HG03457 (cell line): ENCODE measurements at regions not wholly inside any gene's neighbourhood (a gene's known extent, or its start where the extent isn't known, plus 50 kb on each side); places are given as distances from the start of the nearest gene placed in this dataset.
"Not testable (repeated sequence)": the region's sequence is repeated elsewhere in the genome, so short reads cannot be mapped to it uniquely, and the experiment has no call there.

ENCODE experiments used
- ATAC-seq: cut with Tn5 transposase; IDR thresholded peaks from one replicate; pipeline ENCODE4 v1.9.1; 2021; ENCODE audit warnings: moderate number of reproducible peaks; ENCODE audit not compliant: unreplicated experiment

- no peak for ATAC-seq
Observed at GRCh38 chr5:97576956-97577355, 393.9 kb upstream of the RIOK2 start.

- ATAC-seq, result not testable (repeated sequence)
Observed at GRCh38 chr5:97579977-97580376, 396.9 kb upstream of the RIOK2 start.

GRCh38 chr5:97580746-97581145 is 397.7 kb upstream of the RIOK2 start:
- ATAC-seq, result no peak

GRCh38 chr5:97591781-97592180 is 408.7 kb upstream of the RIOK2 start:
- ATAC-seq, result no peak

GRCh38 chr5:97600486-97600885 is 417.4 kb upstream of the RIOK2 start:
- no peak for ATAC-seq

- ATAC-seq, result no peak
Observed at GRCh38 chr5:97601651-97602050, 418.6 kb upstream of the RIOK2 start.

GRCh38 chr5:97606531-97606930 is 423.5 kb upstream of the RIOK2 start:
- no peak for ATAC-seq

- ATAC-seq, result no peak
Observed at GRCh38 chr5:97608501-97608900, 425.5 kb upstream of the RIOK2 start.

- ATAC-seq, result no peak
Observed at GRCh38 chr5:97618721-97619120, 435.7 kb upstream of the RIOK2 start.

- ATAC-seq, result no peak
Observed at GRCh38 chr5:97623441-97623840, 440.4 kb upstream of the RIOK2 start.

GRCh38 chr5:97624886-97625285 is 441.8 kb upstream of the RIOK2 start:
- ATAC-seq, result no peak

- ATAC-seq, result no peak
Observed at GRCh38 chr5:97627272-97627671, 444.2 kb upstream of the RIOK2 start.

GRCh38 chr5:97628031-97628430 is 445.0 kb upstream of the RIOK2 start:
- no peak for ATAC-seq

GRCh38 chr5:97628807-97629206 is 445.8 kb upstream of the RIOK2 start:
- no peak for ATAC-seq

- no peak for ATAC-seq
Observed at GRCh38 chr5:97629276-97629675, 446.2 kb upstream of the RIOK2 start.

- ATAC-seq, result no peak
Observed at GRCh38 chr5:97635553-97635952, 452.5 kb upstream of the RIOK2 start.

GRCh38 chr5:97636766-97637165 is 453.7 kb upstream of the RIOK2 start:
- ATAC-seq, result no peak

- ATAC-seq, result no peak
Observed at GRCh38 chr5:97641081-97641480, 458.0 kb upstream of the RIOK2 start.

- no peak for ATAC-seq
Observed at GRCh38 chr5:97644206-97644605, 461.2 kb upstream of the RIOK2 start.

- ATAC-seq, result no peak
Observed at GRCh38 chr5:97644896-97645295, 461.8 kb upstream of the RIOK2 start.

GRCh38 chr5:97657239-97657638 is 474.2 kb upstream of the RIOK2 start:
- ATAC-seq, result no peak

- ATAC-seq, result no peak
Observed at GRCh38 chr5:97658116-97658900, 475.3 kb upstream of the RIOK2 start.

GRCh38 chr5:97666783-97667182 is 483.7 kb upstream of the RIOK2 start:
- ATAC-seq, result no peak
